Gastrocnemius medialis (tissue), 4 donors: ENCODE measurements at regions not wholly inside any gene's neighbourhood (a gene's known extent, or its start where the extent isn't known, plus 50 kb on each side); places are given as distances from the start of the nearest gene placed in this dataset.

Experiments
- ATAC-seq, 2 donors: fragments of 150-250 bp; one replicate each; pipeline ENCODE4 v1.9.1; 2016
- DNase-seq, 2 donors: peaks; one replicate each; pipeline ENCODE4 v3.0.0-alpha.2; 2019
- H3K27ac ChIP-seq, 4 donors: fragments of 200-600 bp; sonication (generic); 1 replicate in 1 of 4; 2 replicates in 3 of 4; pipeline ENCODE4 v1.5.1; 2016 to 2018; ENCODE audit warnings: mild to moderate bottlenecking in 2 of 4, moderate library complexity in 1 of 4
- H3K27me3 ChIP-seq, 3 donors: fragments of 200-600 bp; sonication (generic) in 2 of 3; 1 replicate in 1 of 3; 2 replicates in 2 of 3; pipeline versions ENCODE4 v1.5.1 to v1.6.0; 2016 to 2019; ENCODE audit warnings: mild to moderate bottlenecking in 1 of 3, moderate library complexity in 1 of 3
- H3K36me3 ChIP-seq, 2 donors: fragments of 200-600 bp; sonication (generic) in 1 of 2; one replicate each; pipeline ENCODE4 v1.5.1; 2017 to 2018
- H3K4me1 ChIP-seq, 2 donors: fragments of 200-600 bp; sonication (generic) in 1 of 2; one replicate each; pipeline ENCODE4 v1.5.1; 2016 to 2017; ENCODE audit warnings: mild to moderate bottlenecking in 2 of 2
- H3K4me3 ChIP-seq, 4 donors: fragments of 200-600 bp; sonication (generic) in 3 of 4; 1 replicate in 1 of 4; 2 replicates in 3 of 4; pipeline ENCODE4 v1.5.1; 2016 to 2019; ENCODE audit warnings: mild to moderate bottlenecking in 2 of 4
- H3K9me3 ChIP-seq, 3 donors: fragments of 200-600 bp; sonication (generic) in 2 of 3; 1 replicate in 1 of 3; 2 replicates in 2 of 3; pipeline ENCODE4 v1.5.1; 2016 to 2019
- POLR2A ChIP-seq, 2 donors: fragments of 450-650 bp; IDR thresholded peaks; one replicate each; pipeline ENCODE4 v1.6.1; 2017; ENCODE audit warnings: antibody characterized with exemption in 2 of 2, mild to moderate bottlenecking in 2 of 2, moderate library complexity in 2 of 2
- in situ Hi-C, 4 donors: fragments of 200-750 bp; cut with MboI; loops; one replicate each; pipeline versions ENCODE4 v1.15.0 to v1.8.0; 2017; ENCODE audit warnings: low sequenced_read_pairs in 4 of 4
- intact Hi-C: fragments of 100-400 bp; cut with DNase I; formaldehyde crosslinking; loops from one replicate; pipeline ENCODE4 v1.15.1; 2023; ENCODE audit warnings: low total_unique reads
- TF ChIP-seq, protein P1 (sequence below), 5 experiments: fragments of 450-650 bp in 3 of 5; fragments of 200-600 bp in 2 of 5; sonication (generic) in 2 of 5; IDR thresholded peaks in 4 of 5; conservative IDR thresholded peaks in 1 of 5; 1 replicate in 4 of 5; 2 replicates in 1 of 5; pipeline ENCODE4 v1.5.1; 2016 to 2019; ENCODE audit warnings: antibody characterized with exemption in 5 of 5, mild to moderate bottlenecking in 3 of 5, moderate library complexity in 3 of 5

DNA sequence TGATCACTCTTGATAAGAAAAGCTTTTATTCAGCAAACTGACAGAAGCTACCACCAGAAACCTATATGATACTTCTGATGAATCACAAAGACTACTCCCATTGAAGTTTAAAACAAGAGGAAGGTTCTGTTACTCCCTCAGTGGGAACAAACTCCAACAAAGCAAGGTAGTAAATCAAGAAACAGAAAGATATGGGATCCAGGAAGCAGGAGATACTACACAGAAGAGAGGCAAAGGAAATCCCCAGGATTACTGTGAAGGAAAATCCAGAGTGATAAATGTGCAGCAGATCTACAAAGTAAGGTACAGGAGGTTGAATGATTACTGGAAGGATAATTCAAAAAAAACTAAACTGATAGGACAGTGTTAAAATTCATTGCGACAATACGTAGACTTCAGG lies 222.4 kb downstream of the HHIP start:
- H3K27me3 ChIP-seq = no peaks in the 10 kb centered on the region
- TF ChIP-seq, protein P1, sequence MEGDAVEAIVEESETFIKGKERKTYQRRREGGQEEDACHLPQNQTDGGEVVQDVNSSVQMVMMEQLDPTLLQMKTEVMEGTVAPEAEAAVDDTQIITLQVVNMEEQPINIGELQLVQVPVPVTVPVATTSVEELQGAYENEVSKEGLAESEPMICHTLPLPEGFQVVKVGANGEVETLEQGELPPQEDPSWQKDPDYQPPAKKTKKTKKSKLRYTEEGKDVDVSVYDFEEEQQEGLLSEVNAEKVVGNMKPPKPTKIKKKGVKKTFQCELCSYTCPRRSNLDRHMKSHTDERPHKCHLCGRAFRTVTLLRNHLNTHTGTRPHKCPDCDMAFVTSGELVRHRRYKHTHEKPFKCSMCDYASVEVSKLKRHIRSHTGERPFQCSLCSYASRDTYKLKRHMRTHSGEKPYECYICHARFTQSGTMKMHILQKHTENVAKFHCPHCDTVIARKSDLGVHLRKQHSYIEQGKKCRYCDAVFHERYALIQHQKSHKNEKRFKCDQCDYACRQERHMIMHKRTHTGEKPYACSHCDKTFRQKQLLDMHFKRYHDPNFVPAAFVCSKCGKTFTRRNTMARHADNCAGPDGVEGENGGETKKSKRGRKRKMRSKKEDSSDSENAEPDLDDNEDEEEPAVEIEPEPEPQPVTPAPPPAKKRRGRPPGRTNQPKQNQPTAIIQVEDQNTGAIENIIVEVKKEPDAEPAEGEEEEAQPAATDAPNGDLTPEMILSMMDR (IDR thresholded peaks at IDR 0.05 in 4 of 5, conservative IDR thresholded peaks at IDR 0.05 in 1 of 5) = no peak
- TF ChIP-seq POLR2A (IDR thresholded peaks at IDR 0.05) = no peak
- in situ Hi-C loops (no loop called here), intact Hi-C loops (no loop called here)
- DNase-seq = no peak
- no peak overlapping the region for H3K4me3 ChIP-seq
- H3K36me3 ChIP-seq = no peaks in the 10 kb centered on the region
- ATAC-seq = no peak
- no peaks in the 10 kb centered on the region for H3K9me3 ChIP-seq
- no peak overlapping the region for H3K27ac ChIP-seq
- H3K4me1 ChIP-seq = no peaks in the 10 kb centered on the region

DNA sequence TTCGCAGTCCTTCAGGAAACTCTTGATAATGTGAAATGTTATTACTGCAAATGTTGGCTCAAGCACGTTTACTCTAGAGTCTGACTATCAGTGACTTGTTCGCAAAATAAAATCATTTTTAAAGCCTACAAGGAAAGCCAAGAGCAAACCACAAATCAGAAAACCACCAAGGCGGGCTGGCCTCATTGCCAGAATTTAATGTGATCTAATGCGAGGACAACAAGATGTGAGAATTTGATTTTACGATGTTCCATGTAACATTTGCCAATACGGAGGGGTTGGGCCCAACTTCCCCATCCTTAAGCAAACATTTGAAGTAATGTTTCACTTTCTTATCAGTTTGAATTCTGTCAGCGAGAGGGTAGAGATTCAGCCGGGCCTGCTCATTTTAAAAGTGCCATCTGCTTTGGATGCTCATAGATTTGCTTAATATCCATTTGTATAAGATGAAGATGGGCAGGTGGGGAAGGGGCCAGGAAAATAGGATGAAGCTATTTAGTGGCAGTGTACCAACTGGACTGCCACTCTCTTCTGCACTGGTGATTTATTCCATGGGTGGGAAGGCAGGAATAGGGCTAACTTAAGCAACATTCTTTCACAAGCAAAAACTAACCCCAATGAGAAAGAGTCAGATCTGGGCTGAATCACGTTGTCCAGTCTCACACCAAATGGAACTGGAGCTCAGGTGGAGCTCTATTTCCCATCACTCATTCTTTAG lies 225.3 kb downstream of the ANAPC10 start:
- no peak for DNase-seq
- ATAC-seq = no peak

DNA sequence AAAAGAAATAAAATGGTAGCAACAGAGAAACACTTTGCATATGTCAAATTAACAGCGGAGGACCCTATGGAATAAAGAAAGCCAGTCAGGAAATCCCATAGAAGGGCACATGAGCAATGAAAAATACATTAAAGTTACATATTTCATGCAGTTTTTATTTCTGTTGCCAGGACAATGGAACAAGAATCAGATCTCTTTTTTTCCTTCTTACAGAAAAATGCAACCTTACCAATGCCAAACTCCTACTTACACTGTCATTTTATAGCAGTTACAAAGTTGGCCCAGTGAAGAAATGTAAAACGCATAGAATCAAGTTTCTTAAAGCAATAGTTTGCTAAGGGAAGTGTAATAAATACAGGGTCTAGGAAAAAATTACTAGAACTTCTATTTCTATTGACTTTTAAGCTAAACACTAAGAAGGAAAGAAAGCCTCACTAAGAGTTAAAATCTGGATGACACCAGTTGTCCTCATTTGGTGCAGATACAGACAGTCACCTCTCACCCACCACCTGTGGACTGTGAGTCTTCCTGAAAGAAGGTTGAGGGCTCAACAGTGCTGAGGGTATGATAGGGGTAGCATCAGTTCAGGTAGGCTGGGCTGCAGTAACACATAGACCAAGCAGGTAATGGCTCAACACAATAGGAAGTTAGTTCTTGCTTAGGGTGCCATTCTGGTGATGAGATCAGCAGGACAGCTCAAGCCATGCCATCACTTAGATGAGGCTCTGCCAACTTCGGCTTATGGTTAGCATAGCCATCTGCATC lies 224.6 kb downstream of the ANAPC10 start:
- ATAC-seq = no peak
- intact Hi-C loops = no loop called here
- in situ Hi-C loops = no loop called here
- Histone ChIP-seq H3K27ac (no peak overlapping the region), H3K4me3 (no peak overlapping the region), H3K27me3 (no peaks in the 10 kb centered on the region), H3K36me3 (no peaks in the 10 kb centered on the region), H3K4me1 (no peaks in the 10 kb centered on the region), H3K9me3 (no peaks in the 10 kb centered on the region)
- no peak for TF ChIP-seq POLR2A (IDR thresholded peaks at IDR 0.05)
- TF ChIP-seq, protein P1 (IDR thresholded peaks at IDR 0.05 in 4 of 5, conservative IDR thresholded peaks at IDR 0.05 in 1 of 5) = no peak
- no peak for DNase-seq

More for the DNA sequence above, 225.3 kb downstream of the ANAPC10 start:
- intact Hi-C loops (no loop called here), in situ Hi-C loops (no loop called here)
- no peak overlapping the region for H3K4me3 ChIP-seq
- TF ChIP-seq, protein P1 (IDR thresholded peaks at IDR 0.05 in 4 of 5, conservative IDR thresholded peaks at IDR 0.05 in 1 of 5) = no peak
- TF ChIP-seq POLR2A (IDR thresholded peaks at IDR 0.05) = no peak
- H3K4me1 ChIP-seq = no peaks in the 10 kb centered on the region
- no peaks in the 10 kb centered on the region for H3K27me3 ChIP-seq
- H3K27ac ChIP-seq = no peak overlapping the region
- no peaks in the 10 kb centered on the region for H3K36me3 ChIP-seq
- H3K9me3 ChIP-seq = no peaks in the 10 kb centered on the region

DNA sequence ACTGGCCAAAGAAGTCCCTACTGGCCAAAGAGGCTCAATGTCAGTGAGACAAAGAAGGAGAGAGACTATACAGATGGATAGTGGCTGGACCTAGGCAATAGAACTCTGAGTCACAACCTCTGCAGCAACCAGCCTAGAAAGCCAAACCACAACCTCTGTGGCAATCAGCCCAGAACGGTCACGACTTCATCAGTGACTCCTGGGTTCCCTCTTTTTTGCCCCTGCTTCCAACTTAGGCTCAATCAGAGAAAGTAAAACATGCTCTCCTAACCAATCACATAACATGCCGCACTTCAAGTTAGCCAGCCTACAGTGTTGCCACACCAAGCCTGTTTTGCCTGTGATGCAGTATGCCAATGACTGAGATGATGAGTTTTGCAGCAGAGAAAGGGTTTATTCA lies 203.4 kb downstream of the ANAPC10 start:
- Histone ChIP-seq H3K27ac (no peak overlapping the region), H3K4me1 (no peaks in the 10 kb centered on the region), H3K36me3 (no peaks in the 10 kb centered on the region), H3K27me3 (no peaks in the 10 kb centered on the region), H3K9me3 (no peaks in the 10 kb centered on the region), H3K4me3 (no peak overlapping the region)
- DNase-seq (peak; percentile 7 to 58), ATAC-seq (no peak)
- TF ChIP-seq POLR2A (IDR thresholded peaks at IDR 0.05) = no peak
- TF ChIP-seq, protein P1 (IDR thresholded peaks at IDR 0.05 in 4 of 5, conservative IDR thresholded peaks at IDR 0.05 in 1 of 5) = no peak
- intact Hi-C loops (no loop called here), in situ Hi-C loops (no loop called here)
